ENCODE measurements at regions not wholly inside any gene's neighbourhood (a gene's known extent, or its start where the extent isn't known, plus 50 kb on each side); places are given as distances from the start of the nearest gene placed in this dataset.
A peak's percentile ranks its signal among the peaks of the same experiment; 100 is the strongest.
"Not testable (repeated sequence)": the region's sequence is repeated elsewhere in the genome, so short reads cannot be mapped to it uniquely, and the experiment has no call there.

- no peak for DNase-seq (ENCODE audit: low read depth, low spot score)
Measured at GRCh38 chr13:110045202-110045601, 258.8 kb upstream of the IRS2 start.

- DNase-seq (ENCODE audit: low read depth, low spot score) = peak; percentile 57
Measured at GRCh38 chr13:110044551-110045111, 258.2 kb upstream of the IRS2 start.

- no peak for DNase-seq (ENCODE audit: low read depth, low spot score)
Measured at GRCh38 chr13:110042253-110042950, 256.0 kb upstream of the IRS2 start.

- DNase-seq (ENCODE audit: low read depth, low spot score) = not testable (repeated sequence)
Measured at GRCh38 chr13:110041638-110042037, 255.3 kb upstream of the IRS2 start.

- no peak for DNase-seq (ENCODE audit: low read depth, low spot score)
Measured at GRCh38 chr13:110037925-110038573, 251.7 kb upstream of the IRS2 start.

GRCh38 chr13:110036060-110036459 is 249.7 kb upstream of the IRS2 start:
- no peak for DNase-seq (ENCODE audit: low read depth, low spot score)

GRCh38 chr13:110034031-110034549 is 247.7 kb upstream of the IRS2 start:
- DNase-seq (ENCODE audit: low read depth, low spot score) = no peak

GRCh38 chr13:110032969-110033368 is 246.6 kb upstream of the IRS2 start:
- no peak for DNase-seq (ENCODE audit: low read depth, low spot score)

- no peak for DNase-seq (ENCODE audit: low read depth, low spot score)
Measured at GRCh38 chr13:110030394-110030928, 244.1 kb upstream of the IRS2 start.

- no peak for DNase-seq (ENCODE audit: low read depth, low spot score)
Measured at GRCh38 chr13:110028838-110029621, 242.6 kb upstream of the IRS2 start.

GRCh38 chr13:110028311-110028710 is 241.9 kb upstream of the IRS2 start:
- no peak for DNase-seq (ENCODE audit: low read depth, low spot score)

GRCh38 chr13:110027470-110028240 is 241.3 kb upstream of the IRS2 start:
- no peak for DNase-seq (ENCODE audit: low read depth, low spot score)

- DNase-seq (ENCODE audit: low read depth, low spot score) = no peak
Measured at GRCh38 chr13:110024645-110024980, 238.2 kb upstream of the IRS2 start.

GRCh38 chr13:110023729-110024644 is 237.6 kb upstream of the IRS2 start:
- peak; percentile 21 for DNase-seq (ENCODE audit: low read depth, low spot score)

- no peak for DNase-seq (ENCODE audit: low read depth, low spot score)
Measured at GRCh38 chr13:110018009-110018408, 231.6 kb upstream of the IRS2 start.

GRCh38 chr13:110017379-110017778 is 231.0 kb upstream of the IRS2 start:
- DNase-seq (ENCODE audit: low read depth, low spot score) = no peak

GRCh38 chr13:110015253-110015652 is 228.9 kb upstream of the IRS2 start:
- no peak for DNase-seq (ENCODE audit: low read depth, low spot score)

GRCh38 chr13:110014719-110015118 is 228.3 kb upstream of the IRS2 start:
- peak; percentile 62 for DNase-seq (ENCODE audit: low read depth, low spot score)

GRCh38 chr13:110012102-110012739 is 225.8 kb upstream of the IRS2 start:
- peak; percentile 27 for DNase-seq (ENCODE audit: low read depth, low spot score)
